Activated naive CD8-positive, alpha-beta T cell treated with anti-CD3 and anti-CD28 coated beads, Interleukin-2, amount 10 ng/mL, durations not matched to agents 7 days and 5 days (primary cell): ENCODE measurements at regions not wholly inside any gene's neighbourhood (a gene's known extent, or its start where the extent isn't known, plus 50 kb on each side); places are given as distances from the start of the nearest gene placed in this dataset.

Experiments used
- ATAC-seq: fragments of 150-1000 bp; cut with Tn5 transposase; one replicate; pipeline ENCODE4 v1.10.0; 2021; ENCODE audit warnings: low read depth, moderate library complexity
- POLR2A ChIA-PET: fragments of 350-600 bp; sonication (Branson Sonifier 250); formaldehyde crosslinking; loops from one replicate; lab custom pipeline; 2021; ENCODE audit warnings: antibody characterized with exemption; lab: Charles Lee
- DNase-seq: peaks from one replicate; pipeline ENCODE4 v3.0.0; 2021
- H3K27ac Mint-ChIP-seq: one replicate; pipeline ENCODE4 v1.8.0; 2022; ENCODE audit warnings: mild to moderate bottlenecking, mixed read lengths
- H3K27me3 Mint-ChIP-seq: one replicate; pipeline ENCODE4 v1.8.0; 2022; ENCODE audit warnings: mild to moderate bottlenecking, moderate library complexity, mixed read lengths
- H3K36me3 Mint-ChIP-seq: one replicate; pipeline ENCODE4 v1.8.0; 2021; ENCODE audit warnings: mild to moderate bottlenecking, mixed read lengths
- H3K4me1 Mint-ChIP-seq: one replicate; pipeline ENCODE4 v1.8.0; 2021; ENCODE audit warnings: mixed read lengths
- H3K4me3 Mint-ChIP-seq: one replicate; pipeline ENCODE4 v1.8.0; 2022; ENCODE audit warnings: mild to moderate bottlenecking, moderate library complexity, mixed read lengths
- H3K9me3 Mint-ChIP-seq: one replicate; pipeline ENCODE4 v1.8.0; 2021; ENCODE audit warnings: mixed read lengths

DNA sequence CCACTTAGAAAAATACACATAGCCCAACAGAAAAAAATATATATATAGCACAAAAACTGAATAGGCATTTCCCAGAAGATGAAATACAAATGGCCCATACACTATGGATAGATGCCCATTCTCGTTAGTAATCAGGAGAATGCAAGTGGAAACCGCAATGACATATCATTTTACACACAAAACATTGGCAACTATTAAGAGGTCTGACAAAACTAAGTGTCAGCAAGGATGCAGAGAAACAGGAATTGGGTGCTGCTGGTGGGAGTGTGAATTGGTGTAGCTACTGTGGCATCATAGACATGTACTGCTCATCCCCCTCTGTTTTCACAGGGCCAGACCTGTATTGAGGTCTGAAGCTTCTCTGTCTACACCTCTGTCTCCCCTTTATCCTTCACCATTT is 320.0 kb downstream of the IDS start:
- Mint-ChIP-seq H3K27ac (no peak overlapping the region), H3K9me3 (no peaks in the 10 kb centered on the region), H3K4me3 (no peak overlapping the region), H3K36me3 (no peaks in the 10 kb centered on the region), H3K27me3 (no peaks in the 10 kb centered on the region), H3K4me1 (no peaks in the 10 kb centered on the region)
- POLR2A ChIA-PET, result no interaction called here
- DNase-seq (no peak), ATAC-seq (no peak)

- Mint-ChIP-seq H3K36me3 (no peaks in the 10 kb centered on the region), H3K4me3 (no peak overlapping the region), H3K4me1 (no peaks in the 10 kb centered on the region), H3K27ac (no peak overlapping the region), H3K27me3 (no peaks in the 10 kb centered on the region), H3K9me3 (peaks cover 1% of the 10 kb centered on the region)
- POLR2A ChIA-PET, result no interaction called here
- no peak for ATAC-seq
- no peak for DNase-seq
Measured at GRCh38 chrX:149161435-149162088, 343.5 kb downstream of the IDS start.

GRCh38 chrX:149157976-149158375 is 347.1 kb downstream of the IDS start:
- no peaks in the 10 kb centered on the region for H3K36me3 Mint-ChIP-seq
- POLR2A ChIA-PET, result no interaction called here
- no peak overlapping the region for H3K4me3 Mint-ChIP-seq
- H3K27me3 Mint-ChIP-seq, result no peaks in the 10 kb centered on the region
- no peak overlapping the region for H3K27ac Mint-ChIP-seq
- ATAC-seq (no peak), DNase-seq (no peak)
- H3K9me3 Mint-ChIP-seq, result peaks cover 1% of the 10 kb centered on the region
- H3K4me1 Mint-ChIP-seq, result no peaks in the 10 kb centered on the region

DNA sequence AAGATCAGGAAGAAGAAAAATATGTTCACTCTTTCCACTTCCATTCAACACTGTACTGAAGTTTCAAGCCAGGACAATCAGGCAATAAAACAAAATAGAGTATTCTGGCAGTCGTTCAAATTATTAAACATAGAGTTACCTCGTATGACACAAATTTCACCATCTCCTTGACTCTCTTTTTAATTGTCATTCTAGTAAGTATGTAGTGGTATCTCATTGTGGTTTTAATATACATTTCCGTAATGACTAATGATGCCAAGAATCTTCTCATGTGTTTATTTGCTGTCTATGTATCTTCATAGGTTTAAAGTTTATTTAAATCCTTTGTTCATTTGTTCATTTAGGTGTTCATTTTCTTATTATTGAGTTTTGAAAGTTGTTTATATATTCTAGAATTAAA is 352.2 kb downstream of the IDS start:
- ATAC-seq (no peak), DNase-seq (no peak)
- no peak overlapping the region for H3K27ac Mint-ChIP-seq
- POLR2A ChIA-PET, result no interaction called here
- no peaks in the 10 kb centered on the region for H3K4me1 Mint-ChIP-seq
- no peaks in the 10 kb centered on the region for H3K36me3 Mint-ChIP-seq
- H3K27me3 Mint-ChIP-seq, result no peaks in the 10 kb centered on the region
- H3K4me3 Mint-ChIP-seq, result no peak overlapping the region
- no peaks in the 10 kb centered on the region for H3K9me3 Mint-ChIP-seq

DNA sequence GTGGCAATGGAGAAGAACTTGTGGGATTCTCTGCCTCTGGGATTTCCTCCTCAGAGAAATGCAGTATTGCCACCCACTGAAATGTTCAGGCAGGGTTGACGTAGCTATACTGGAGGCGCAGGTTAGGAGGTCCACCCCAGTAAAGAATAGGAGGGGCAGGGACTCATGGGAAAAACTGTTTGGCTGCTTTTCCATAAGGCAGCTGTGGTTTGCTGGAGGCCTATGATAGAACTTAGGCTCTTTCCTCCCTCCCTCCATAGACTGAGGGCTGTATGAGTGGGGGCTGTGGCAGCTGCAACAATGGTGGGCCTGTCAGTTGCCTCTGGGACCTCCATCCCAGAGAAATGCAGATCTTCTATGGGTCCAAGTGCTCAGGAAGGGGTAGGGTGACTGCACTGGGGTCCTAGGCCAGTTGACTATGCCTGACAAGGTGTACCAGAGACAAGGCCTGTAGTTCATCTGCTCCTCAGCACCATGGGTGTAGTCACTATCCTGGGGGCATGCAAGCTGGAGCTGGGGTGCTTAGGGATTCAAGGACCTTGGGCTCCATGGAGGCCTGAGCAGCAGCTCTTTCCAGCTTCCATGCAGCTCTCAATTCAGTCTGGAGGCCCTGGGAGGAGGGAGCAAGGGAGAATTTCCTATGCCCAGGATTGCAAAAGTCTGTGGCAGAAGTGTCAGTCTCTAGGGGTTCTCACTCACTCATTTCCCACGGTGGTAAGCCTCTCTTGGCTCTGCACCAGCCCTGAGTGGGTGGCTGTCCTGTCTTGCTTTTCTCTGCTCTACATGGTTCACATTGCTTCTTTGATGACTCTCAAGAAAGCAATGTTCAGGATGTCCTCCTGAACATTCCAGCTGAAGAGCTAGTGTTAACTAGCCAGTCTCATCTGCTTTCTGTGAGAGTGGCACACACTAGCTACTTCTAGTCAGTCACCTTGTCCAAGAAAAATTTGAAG is 353.0 kb downstream of the IDS start:
- no peak for ATAC-seq
- POLR2A ChIA-PET, result no interaction called here
- H3K4me1 Mint-ChIP-seq, result no peaks in the 10 kb centered on the region
- no peak for DNase-seq
- H3K36me3 Mint-ChIP-seq, result no peaks in the 10 kb centered on the region
- H3K9me3 Mint-ChIP-seq, result no peaks in the 10 kb centered on the region
- H3K27ac Mint-ChIP-seq, result no peak overlapping the region
- H3K27me3 Mint-ChIP-seq, result no peaks in the 10 kb centered on the region
- no peak overlapping the region for H3K4me3 Mint-ChIP-seq

GRCh38 chrX:149145845-149146285 is 359.2 kb downstream of the IDS start:
- no peak for DNase-seq
- ATAC-seq, result no peak
- H3K27me3 Mint-ChIP-seq, result no peaks in the 10 kb centered on the region
- no peak overlapping the region for H3K4me3 Mint-ChIP-seq
- POLR2A ChIA-PET, result no interaction called here
- H3K9me3 Mint-ChIP-seq, result no peaks in the 10 kb centered on the region
- H3K4me1 Mint-ChIP-seq, result no peaks in the 10 kb centered on the region
- H3K36me3 Mint-ChIP-seq, result no peaks in the 10 kb centered on the region
- H3K27ac Mint-ChIP-seq, result no peak overlapping the region

- ATAC-seq (no peak), DNase-seq (no peak)
- Mint-ChIP-seq H3K36me3 (no peaks in the 10 kb centered on the region), H3K27me3 (no peaks in the 10 kb centered on the region), H3K27ac (no peak overlapping the region), H3K9me3 (no peaks in the 10 kb centered on the region), H3K4me1 (no peaks in the 10 kb centered on the region), H3K4me3 (no peak overlapping the region)
- POLR2A ChIA-PET, result no interaction called here
Measured at GRCh38 chrX:149131774-149132173, 373.3 kb downstream of the IDS start.

DNA sequence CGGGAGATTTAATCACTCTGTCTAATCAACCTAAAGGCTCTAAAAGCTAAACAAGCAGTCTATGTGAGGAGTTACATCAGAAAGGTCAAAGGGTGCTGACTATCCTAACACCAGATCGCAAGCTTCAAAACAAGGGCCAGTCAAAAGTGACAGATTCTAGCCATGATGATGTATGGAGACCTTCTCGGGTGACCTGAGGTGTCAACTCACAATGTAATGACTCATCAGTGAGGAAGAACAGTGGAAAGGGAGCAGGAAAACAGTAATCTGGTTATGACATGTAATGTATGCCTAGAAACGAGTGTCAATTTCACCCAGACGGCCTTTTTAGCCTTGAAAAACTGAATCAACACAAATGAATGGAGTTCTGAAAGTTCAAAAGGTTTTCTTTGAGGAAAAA is 375.3 kb downstream of the IDS start:
- no peak for ATAC-seq
- Mint-ChIP-seq H3K27ac (no peak overlapping the region), H3K4me3 (no peak overlapping the region), H3K36me3 (no peaks in the 10 kb centered on the region), H3K9me3 (no peaks in the 10 kb centered on the region), H3K4me1 (no peaks in the 10 kb centered on the region), H3K27me3 (no peaks in the 10 kb centered on the region)
- POLR2A ChIA-PET, result no interaction called here
- no peak for DNase-seq

DNA sequence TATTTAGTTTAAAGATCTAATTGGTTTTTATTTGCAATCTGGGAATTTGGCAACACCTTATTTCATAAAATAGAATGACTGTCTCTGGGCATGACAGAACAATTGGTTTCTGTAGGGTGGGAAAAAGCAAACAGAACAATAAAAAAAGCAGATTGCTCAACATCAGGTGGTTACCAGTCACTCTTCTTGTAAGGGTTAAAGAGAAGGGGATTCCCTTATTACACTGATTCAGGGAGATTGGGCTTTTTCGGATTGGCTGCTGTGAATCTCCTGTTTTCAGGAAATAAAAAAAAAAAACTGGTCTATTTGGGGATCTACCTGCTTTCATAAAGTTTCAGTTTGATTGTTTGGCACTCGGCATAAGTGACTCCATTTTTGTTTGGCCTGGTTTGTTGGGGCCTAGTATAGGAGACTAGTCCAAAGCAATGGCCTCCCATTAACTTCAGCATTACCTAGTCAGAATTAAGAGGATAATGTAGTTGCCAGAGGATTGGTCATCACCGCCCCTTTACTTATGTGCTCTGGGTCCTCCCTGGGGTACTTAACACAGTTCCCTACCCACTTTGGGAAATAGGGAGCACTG is 380.5 kb downstream of the IDS start:
- H3K36me3 Mint-ChIP-seq, result no peaks in the 10 kb centered on the region
- no peaks in the 10 kb centered on the region for H3K9me3 Mint-ChIP-seq
- ATAC-seq (no peak), DNase-seq (no peak)
- POLR2A ChIA-PET, result no interaction called here
- no peaks in the 10 kb centered on the region for H3K27me3 Mint-ChIP-seq
- H3K4me3 Mint-ChIP-seq, result no peak overlapping the region
- no peak overlapping the region for H3K27ac Mint-ChIP-seq
- no peaks in the 10 kb centered on the region for H3K4me1 Mint-ChIP-seq

- Mint-ChIP-seq H3K27me3 (no peaks in the 10 kb centered on the region), H3K4me1 (no peaks in the 10 kb centered on the region), H3K4me3 (no peak overlapping the region), H3K27ac (no peak overlapping the region), H3K36me3 (no peaks in the 10 kb centered on the region), H3K9me3 (no peaks in the 10 kb centered on the region)
- ATAC-seq, result no peak
- no peak for DNase-seq
- POLR2A ChIA-PET, result no interaction called here
Measured at GRCh38 chrX:149121206-149121920, 383.7 kb downstream of the IDS start.

DNA sequence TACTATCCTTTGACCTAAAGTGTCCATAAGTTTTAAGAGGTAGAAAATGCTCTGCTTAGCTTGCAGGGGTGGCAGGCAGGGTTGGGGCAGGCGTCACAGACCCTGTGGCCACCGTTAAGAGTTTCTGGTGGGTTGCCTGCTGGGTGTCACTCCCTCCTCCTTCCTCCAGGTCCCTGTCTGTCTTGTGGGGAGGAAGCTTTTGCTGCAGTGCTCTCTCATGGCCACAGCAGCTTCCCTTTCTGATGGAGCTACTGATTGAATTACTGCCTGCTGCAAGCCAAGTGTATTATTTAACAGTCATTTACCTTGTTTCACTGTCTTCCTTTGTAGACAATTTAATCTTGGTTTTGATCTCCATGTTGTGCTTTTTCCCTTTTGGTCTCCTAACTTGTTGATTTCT is 384.6 kb downstream of the IDS start:
- POLR2A ChIA-PET, result no interaction called here
- no peak for ATAC-seq
- no peaks in the 10 kb centered on the region for H3K27me3 Mint-ChIP-seq
- H3K27ac Mint-ChIP-seq, result no peak overlapping the region
- no peaks in the 10 kb centered on the region for H3K36me3 Mint-ChIP-seq
- H3K4me1 Mint-ChIP-seq, result no peaks in the 10 kb centered on the region
- DNase-seq, result no peak
- no peaks in the 10 kb centered on the region for H3K9me3 Mint-ChIP-seq
- H3K4me3 Mint-ChIP-seq, result no peak overlapping the region

DNA sequence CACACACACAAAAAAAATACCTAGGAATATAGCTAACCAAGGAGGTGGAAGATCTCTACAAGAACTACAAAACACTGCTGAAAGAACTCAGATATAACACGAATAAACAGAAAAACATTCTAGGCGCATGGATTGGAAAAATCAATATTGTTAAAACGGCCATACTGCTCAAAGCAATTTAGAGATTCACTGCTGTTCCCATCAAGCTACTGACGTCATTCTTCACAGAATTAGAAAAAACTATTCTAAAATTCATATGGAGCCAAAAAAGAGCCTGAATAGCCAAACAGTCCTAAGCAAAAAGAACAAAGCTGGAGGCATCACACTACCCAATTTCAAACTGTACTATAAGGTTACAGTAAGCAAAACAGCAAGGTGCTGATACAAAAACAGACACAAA is 390.2 kb downstream of the IDS start:
- Mint-ChIP-seq H3K27ac (no peak overlapping the region), H3K4me1 (no peaks in the 10 kb centered on the region), H3K27me3 (no peaks in the 10 kb centered on the region), H3K4me3 (no peak overlapping the region), H3K9me3 (peaks cover 4% of the 10 kb centered on the region), H3K36me3 (no peaks in the 10 kb centered on the region)
- POLR2A ChIA-PET, result no interaction called here
- ATAC-seq (no peak), DNase-seq (no peak)

DNA sequence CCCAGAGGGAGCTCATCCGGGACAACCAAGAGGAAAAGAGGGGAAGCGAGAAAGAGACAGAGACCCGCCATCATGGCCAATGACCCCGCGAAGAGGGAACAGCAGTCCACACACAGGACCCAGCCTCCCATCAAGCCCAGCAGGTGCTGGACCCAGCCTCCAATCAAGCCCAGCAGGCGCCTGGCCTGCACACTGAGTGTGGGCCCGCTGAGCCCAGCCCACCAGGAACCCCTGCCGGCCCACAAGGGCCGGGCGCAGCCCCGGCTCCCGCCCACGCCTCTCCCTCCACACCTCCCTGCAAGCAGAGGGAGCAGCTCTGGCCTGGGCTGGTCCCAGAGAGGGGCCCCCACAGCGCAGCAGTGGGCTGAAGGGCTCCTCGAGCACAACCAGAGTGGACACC is 391.1 kb downstream of the IDS start:
- Mint-ChIP-seq H3K9me3 (peaks cover 10% of the 10 kb centered on the region), H3K36me3 (no peaks in the 10 kb centered on the region), H3K4me1 (no peaks in the 10 kb centered on the region), H3K27me3 (no peaks in the 10 kb centered on the region), H3K4me3 (no peak overlapping the region), H3K27ac (no peak overlapping the region)
- no peak for ATAC-seq
- POLR2A ChIA-PET, result no interaction called here
- no peak for DNase-seq
